GM18517 (cell line): ENCODE measurements at regions not wholly inside any gene's neighbourhood (a gene's known extent, or its start where the extent isn't known, plus 50 kb on each side); places are given as distances from the start of the nearest gene placed in this dataset.
"Not testable (repeated sequence)": the region's sequence is repeated elsewhere in the genome, so short reads cannot be mapped to it uniquely, and the experiment has no call there.

ENCODE experiments used
- ATAC-seq: cut with Tn5 transposase; IDR thresholded peaks from one replicate; pipeline ENCODE4 v1.9.1; 2021; ENCODE audit warnings: mild to moderate bottlenecking, moderate library complexity; ENCODE audit not compliant: unreplicated experiment

- no peak for ATAC-seq
Observed at GRCh38 chr10:91745090-91745831, 53.0 kb upstream of the TNKS2 start.

- ATAC-seq, result no peak
Observed at GRCh38 chr10:91743465-91743864, 54.8 kb upstream of the TNKS2 start.

GRCh38 chr10:91742229-91742628, 56.0 kb upstream of the TNKS2 start:
- no peak for ATAC-seq

DNA sequence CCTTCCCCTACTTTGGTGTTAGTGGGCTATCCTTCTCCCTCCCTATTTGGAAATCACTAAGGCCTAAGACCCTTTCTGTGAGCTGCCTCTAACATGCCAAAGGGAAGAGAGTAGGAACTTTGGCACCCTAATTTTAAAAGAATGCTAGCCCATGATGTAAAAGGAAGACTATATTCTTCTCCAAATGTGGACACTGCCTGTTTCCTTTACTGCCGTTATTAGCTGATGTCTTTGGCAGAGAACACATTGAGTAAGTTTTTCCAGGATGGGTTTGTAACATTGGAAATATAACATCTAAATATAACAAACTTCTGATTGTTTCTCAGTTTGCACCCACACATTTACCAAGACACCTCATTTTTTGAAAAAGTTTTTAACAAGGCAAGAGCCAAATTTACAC, 56.9 kb upstream of the TNKS2 start:
- no peak for ATAC-seq

DNA sequence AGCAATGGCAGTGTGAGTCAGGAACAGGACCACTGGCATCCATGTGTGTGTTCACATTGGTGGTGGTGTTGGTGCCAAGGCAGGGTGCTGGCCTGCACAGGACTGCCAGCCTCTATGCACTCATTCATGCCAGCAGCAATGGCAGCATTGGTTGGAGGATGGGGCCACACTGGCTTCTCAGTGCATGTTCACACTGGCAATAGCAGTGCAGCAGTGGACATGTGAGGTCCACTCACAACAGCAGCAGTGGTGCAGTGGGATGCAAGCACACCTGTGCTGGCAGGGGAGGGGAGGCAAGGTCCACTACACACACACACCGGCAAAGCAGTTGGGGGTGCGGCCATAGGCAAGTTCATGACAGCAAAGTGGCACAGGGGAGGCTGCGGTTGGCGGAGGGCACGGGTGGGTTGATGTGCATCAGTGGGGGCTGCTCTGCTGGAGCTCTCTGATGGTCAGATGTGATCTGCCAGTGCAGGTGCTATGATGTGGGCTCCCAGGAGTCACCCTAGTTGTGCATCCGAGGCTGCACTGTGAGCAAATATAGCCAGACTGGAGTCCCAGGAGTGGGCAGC, 57.8 kb upstream of the TNKS2 start:
- ATAC-seq, result no peak

GRCh38 chr10:91732265-91732664, 66.0 kb upstream of the TNKS2 start:
- not testable (repeated sequence) for ATAC-seq

- not testable (repeated sequence) for ATAC-seq
Observed at GRCh38 chr10:91729339-91729738, 68.9 kb upstream of the TNKS2 start.

- ATAC-seq, result no peak
Observed at GRCh38 chr10:91726355-91726754, 71.9 kb upstream of the TNKS2 start.

- ATAC-seq, result no peak
Observed at GRCh38 chr10:91724933-91725332, 73.3 kb upstream of the TNKS2 start.

DNA sequence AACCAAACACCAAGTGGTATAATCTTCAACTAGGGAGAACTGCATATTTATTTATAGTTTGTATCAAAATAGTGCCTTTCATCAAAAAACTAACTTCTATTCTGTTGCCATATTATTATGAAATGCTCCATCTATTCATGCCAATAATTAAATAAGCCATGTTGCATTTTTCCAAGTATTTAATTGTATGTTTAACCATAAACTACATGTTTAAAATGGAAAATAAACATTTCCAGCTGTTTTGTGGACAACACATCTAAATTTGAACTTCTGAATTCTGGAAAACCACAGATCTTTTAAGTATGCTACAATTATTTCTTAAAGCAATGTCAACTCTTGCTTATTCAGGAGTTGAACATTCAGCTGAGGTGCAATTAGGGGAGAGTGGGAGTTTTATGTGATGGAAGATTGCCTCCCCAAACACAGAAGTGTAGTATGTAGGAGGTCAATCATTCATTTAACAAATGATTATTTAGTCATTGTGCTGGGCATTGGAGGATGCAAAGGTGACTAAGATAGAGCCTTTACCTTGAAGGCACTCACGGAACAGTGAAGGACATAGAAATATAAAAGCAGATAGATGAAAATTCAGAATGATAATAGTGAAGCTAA, 80.7 kb upstream of the PPP1R3C start:
- ATAC-seq, result no peak

GRCh38 chr10:91711885-91712680, 79.2 kb upstream of the PPP1R3C start:
- ATAC-seq, result peak; percentile 75

DNA sequence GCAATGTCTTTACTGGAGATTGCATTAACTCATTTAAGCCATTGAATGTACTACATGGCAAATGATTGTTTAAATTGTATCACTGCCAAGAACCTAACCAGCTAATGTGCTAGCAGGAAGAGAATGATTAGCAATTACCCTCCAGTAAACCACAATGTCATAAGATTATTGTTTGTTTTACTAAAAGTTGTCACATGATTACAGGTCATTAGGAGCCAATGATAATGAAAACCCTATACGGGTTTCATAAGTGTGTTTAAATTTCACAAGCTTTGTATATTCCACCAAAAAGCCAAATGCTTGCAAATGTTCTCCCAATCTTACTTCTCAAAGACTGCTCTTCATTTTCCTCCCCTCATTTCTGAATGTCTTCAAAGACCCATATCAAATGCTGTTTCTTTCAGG, 76.5 kb upstream of the PPP1R3C start:
- ATAC-seq, result no peak

DNA sequence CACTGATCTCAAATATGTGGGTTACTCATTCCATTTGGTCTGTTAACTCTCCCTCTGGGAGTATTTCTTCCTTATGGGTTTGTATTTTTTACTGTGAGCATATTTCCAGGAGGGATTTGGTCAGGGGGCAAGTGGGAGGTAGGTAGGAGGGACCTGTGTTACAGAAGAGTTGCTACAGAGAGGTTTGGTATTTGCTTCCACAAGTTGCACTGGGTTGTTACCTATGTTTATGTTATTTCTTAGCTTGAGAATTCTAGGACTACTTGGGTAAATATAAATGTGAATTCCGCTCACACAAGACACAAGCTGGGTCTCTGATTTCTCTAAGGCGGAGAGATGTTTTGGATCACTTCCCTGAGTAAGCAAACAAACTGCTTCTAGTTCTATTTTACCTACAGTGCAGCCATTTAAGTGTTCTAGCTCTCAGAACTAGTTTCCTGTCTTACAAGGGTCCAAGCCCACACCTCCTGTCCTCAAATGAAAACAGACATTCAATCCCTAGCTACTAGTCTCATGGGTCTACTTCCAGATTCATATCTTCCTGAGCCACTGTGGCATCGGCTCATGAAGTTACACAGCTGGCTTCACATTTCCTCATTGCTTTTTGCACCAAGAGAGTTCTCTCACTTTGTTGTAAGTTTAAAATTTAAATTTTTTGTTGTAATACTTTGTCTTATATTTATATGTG, 75.4 kb upstream of the PPP1R3C start:
- ATAC-seq, result no peak

DNA sequence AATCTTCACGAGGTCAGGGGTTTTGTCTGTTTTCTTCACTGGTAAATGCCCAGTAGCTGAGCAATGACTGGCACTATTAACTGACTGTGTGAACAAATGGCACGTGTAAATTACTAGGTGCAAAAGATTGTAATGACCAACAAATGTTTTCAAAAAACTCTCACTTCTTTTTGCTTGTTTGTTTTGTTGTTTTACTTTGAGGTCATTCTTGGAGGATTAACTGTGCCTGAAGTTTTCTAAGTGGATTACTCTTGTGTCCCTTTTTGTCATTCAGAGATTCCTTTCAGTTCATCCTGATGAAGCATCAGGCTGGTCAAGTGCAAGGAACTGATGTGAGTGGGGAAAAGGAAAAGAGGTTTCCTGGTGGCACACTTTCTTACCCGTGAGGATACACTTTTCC, 74.4 kb upstream of the PPP1R3C start:
- no peak for ATAC-seq

- ATAC-seq, result no peak
Observed at GRCh38 chr10:91705948-91706670, 73.2 kb upstream of the PPP1R3C start.

DNA sequence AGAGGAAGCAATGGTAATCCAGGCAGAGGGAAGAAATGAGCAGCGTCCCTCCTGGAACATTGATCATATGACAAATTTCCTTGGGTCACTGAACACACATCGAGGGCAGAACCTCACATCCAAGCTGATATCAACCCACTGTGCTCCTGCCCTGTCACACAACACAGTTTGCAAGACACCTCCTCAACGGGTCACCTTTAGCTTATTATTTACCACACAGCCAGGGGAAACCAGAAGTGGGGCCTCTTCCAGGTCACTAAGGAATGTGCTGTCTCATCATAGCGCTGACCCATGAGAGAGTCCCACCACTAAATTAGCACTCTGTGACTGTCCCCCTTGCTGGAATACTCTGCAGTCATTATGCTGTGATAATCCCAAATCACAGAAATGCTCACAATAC, 69.7 kb upstream of the PPP1R3C start:
- no peak for ATAC-seq

DNA sequence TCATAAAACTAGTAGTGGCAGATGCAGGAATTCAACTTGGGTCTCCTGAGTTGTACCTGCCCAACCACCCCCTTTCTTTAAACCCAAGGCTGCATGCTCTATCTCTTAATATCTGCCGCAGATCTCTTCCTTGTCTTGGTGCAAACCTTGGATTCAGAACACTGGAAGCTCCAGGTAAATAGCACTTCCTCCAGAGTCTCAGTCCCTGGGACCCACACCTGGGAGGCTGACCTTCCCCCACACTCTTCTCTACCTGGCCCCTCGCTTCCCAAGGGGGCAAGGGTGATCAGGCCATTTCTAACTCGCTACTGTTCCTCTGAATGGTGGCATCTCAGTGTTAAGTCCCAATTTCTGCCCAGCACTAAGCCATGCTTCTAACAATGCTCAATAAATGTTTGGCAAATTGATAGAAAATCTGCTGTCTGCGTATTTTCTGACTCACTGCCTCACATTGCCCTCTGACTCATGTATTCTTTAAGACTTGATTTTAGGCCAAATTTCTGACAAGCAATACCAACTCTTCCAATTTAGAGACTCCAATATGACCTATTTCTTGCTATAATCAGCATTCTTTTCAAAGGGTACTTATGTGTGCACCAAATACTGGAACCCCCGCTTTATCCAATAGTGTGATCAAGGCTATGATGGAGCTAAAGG, 68.0 kb upstream of the PPP1R3C start:
- no peak for ATAC-seq

DNA sequence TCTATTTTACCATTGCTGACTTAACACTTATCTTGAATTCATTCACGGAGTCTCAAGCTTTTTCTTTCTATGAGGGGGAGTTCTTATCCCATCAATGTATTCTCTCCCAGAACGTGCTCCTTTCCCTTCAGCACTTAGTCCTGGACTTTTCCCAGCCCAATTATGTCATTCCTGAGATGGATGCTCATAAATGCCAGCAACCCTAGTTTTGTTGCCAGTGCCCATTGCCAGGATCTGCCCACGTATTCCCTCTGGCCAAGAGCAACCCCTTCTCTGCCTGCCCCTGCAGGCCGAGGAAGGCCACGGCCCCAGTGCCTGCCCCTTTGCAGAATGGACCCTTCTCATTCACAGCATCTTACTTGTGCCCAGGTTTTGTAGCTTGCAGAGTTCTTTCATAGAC, 67.4 kb upstream of the PPP1R3C start:
- ATAC-seq, result no peak

DNA sequence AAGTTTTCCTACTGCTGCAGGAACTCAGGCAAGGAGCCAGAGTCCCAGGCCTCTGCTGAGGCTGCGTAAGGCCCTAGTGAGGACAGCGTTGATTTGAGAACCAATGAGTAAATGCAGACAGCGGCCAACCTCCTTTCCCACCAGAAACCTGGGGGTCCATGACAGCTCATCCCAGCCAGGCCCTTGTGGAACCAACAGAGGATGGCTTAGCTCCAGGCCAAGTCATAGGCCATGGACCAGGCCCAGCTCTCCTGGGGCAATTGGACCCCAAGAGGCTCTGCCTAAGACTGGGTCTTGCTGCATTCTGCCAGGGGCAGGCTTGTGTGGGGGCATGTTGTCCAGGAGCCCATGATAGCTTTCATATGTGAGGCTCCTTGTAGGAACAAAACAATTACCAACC, 65.4 kb upstream of the PPP1R3C start:
- no peak for ATAC-seq
